Smooth muscle cell (in vitro differentiated cells): ENCODE measurements at regions not wholly inside any gene's neighbourhood (a gene's known extent, or its start where the extent isn't known, plus 50 kb on each side); places are given as distances from the start of the nearest gene placed in this dataset. TPM values are rescaled to one million over a fixed set of nuclear protein-coding genes. Genes with fewer than 3 reads are reported as not detected.
"Not testable (repeated sequence)": the region's sequence is repeated elsewhere in the genome, so short reads cannot be mapped to it uniquely, and the experiment has no call there.

Source experiments
- DNase-seq: peaks from one replicate; lab custom pipeline; 2025; ENCODE audit not compliant: unreplicated experiment; lab: John Stamatoyannopoulos, UW
- H2AFZ ChIP-seq: fragments of 200-600 bp; sonication (generic); 2 replicates; pipeline ENCODE4 v1.6.0; 2016; ENCODE audit warnings: antibody characterized with exemption, low read depth, mild to moderate bottlenecking
- H3F3A ChIP-seq: fragments of 200-600 bp; sonication (generic); 2 replicates; pipeline ENCODE4 v1.6.0; 2017; ENCODE audit warnings: antibody characterized with exemption, low read depth
- H3K27ac ChIP-seq: fragments of 200-600 bp; sonication (generic); 2 replicates; pipeline ENCODE4 v1.5.1; 2016; ENCODE audit warnings: low read depth, mild to moderate bottlenecking
- H3K27me3 ChIP-seq: fragments of 200-600 bp; sonication (generic); 2 replicates; pipeline ENCODE4 v1.6.1; 2016; ENCODE audit warnings: low read depth, mild to moderate bottlenecking
- H3K36me3 ChIP-seq: fragments of 200-600 bp; sonication (generic); 2 replicates; pipeline ENCODE4 v1.5.1; 2016; ENCODE audit warnings: low read depth
- H3K4me1 ChIP-seq: fragments of 200-600 bp; sonication (generic); 2 replicates; pipeline ENCODE4 v1.5.1; 2016; ENCODE audit warnings: low read depth
- H3K4me2 ChIP-seq: fragments of 200-600 bp; sonication (generic); 2 replicates; pipeline ENCODE4 v1.6.0; 2016; ENCODE audit warnings: mild to moderate bottlenecking
- H3K4me3 ChIP-seq: fragments of 200-600 bp; sonication (generic); 2 replicates; pipeline ENCODE4 v1.5.1; 2016; ENCODE audit warnings: mild to moderate bottlenecking
- H3K79me2 ChIP-seq: fragments of 200-600 bp; sonication (generic); 2 replicates; pipeline ENCODE4 v1.6.0; 2016; ENCODE audit warnings: low read depth, mild to moderate bottlenecking
- H3K9ac ChIP-seq: fragments of 200-600 bp; sonication (generic); 2 replicates; pipeline ENCODE4 v1.6.0; 2016; ENCODE audit warnings: low read depth
- H3K9me3 ChIP-seq: fragments of 200-600 bp; sonication (generic); replicated peaks from 2 replicates; pipeline ENCODE4 v1.5.1; 2016; ENCODE audit warnings: low read depth
- H4K20me1 ChIP-seq: fragments of 200-600 bp; sonication (generic); 2 replicates; pipeline ENCODE4 v1.6.0; 2016; ENCODE audit warnings: low read depth
- WGBS: methylation state at CpG from one replicate; pipeline ENCODE4 v1.1.7; 2016; ENCODE audit warnings: low lambda C conversion rate; 5-methylcytosine and 5-hydroxymethylcytosine counted together
- small RNA-seq: library from RNA; depleted of rRNA; stranded (forward); fragments of <200 nt; gene quantifications from one replicate; pipeline ENCODE3, GENCODE V24; 2014
- TF ChIP-seq, protein P1 (sequence below): fragments of 200-600 bp; sonication (generic); IDR thresholded peaks from 2 replicates; pipeline ENCODE4 v1.5.1; 2017; ENCODE audit warnings: borderline replicate concordance, mild to moderate bottlenecking, antibody characterized with exemption; ENCODE audit not compliant: insufficient read depth, poor library complexity, severe bottlenecking

GRCh38 chr3:66934725-66935124 is 63.4 kb upstream of the KBTBD8 start:
- no peak overlapping the region for H3K9ac ChIP-seq
- H3K9me3 ChIP-seq = no peaks in the 10 kb centered on the region
- H4K20me1 ChIP-seq = no peaks in the 10 kb centered on the region

DNA sequence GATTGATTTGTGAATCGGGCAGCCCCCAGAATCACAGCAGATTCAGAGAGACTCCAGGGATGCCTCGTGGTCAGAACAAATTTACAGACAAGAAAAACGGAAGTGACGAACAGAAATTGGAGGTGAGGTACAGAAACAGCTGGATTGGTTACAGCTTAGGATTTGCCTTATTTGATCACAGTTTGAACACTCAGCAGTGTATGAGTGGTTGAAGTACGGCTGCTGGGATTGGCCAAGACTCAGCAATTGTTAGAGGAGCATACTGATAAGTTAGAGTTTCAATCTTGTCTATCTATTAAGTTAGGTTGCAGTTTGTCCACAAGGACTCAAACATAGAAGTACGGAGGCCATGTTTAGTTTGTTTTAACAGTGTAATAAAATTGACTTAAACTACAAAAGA is 61.1 kb upstream of the KBTBD8 start:
- not testable (repeated sequence) for H3K27ac ChIP-seq, H3F3A ChIP-seq, DNase-seq, H3K36me3 ChIP-seq, H3K4me2 ChIP-seq, H4K20me1 ChIP-seq, H3K79me2 ChIP-seq, H3K4me3 ChIP-seq, H3K9ac ChIP-seq, H3K9me3 ChIP-seq, H2AFZ ChIP-seq, H3K27me3 ChIP-seq
- peaks cover 19% of the 10 kb centered on the region for H3K4me1 ChIP-seq
- 86% methylated on average over 6 of the region's 6 CpGs for WGBS

More at GRCh38 chr3:66934725-66935124, 63.4 kb upstream of the KBTBD8 start:
- Histone ChIP-seq H3K4me1 (peaks cover 29% of the 10 kb centered on the region), H3K4me2 (no peak overlapping the region), H3K79me2 (no peaks in the 10 kb centered on the region), H3K36me3 (no peaks in the 10 kb centered on the region), H3K27ac (no peak overlapping the region), H3K4me3 (no peak overlapping the region), H3K27me3 (no peaks in the 10 kb centered on the region), H3F3A (no peaks in the 10 kb centered on the region), H2AFZ (no peak overlapping the region)
- no peak for DNase-seq
- WGBS = 82% methylated on average over 3 of the region's 3 CpGs
- TF ChIP-seq, protein P1, sequence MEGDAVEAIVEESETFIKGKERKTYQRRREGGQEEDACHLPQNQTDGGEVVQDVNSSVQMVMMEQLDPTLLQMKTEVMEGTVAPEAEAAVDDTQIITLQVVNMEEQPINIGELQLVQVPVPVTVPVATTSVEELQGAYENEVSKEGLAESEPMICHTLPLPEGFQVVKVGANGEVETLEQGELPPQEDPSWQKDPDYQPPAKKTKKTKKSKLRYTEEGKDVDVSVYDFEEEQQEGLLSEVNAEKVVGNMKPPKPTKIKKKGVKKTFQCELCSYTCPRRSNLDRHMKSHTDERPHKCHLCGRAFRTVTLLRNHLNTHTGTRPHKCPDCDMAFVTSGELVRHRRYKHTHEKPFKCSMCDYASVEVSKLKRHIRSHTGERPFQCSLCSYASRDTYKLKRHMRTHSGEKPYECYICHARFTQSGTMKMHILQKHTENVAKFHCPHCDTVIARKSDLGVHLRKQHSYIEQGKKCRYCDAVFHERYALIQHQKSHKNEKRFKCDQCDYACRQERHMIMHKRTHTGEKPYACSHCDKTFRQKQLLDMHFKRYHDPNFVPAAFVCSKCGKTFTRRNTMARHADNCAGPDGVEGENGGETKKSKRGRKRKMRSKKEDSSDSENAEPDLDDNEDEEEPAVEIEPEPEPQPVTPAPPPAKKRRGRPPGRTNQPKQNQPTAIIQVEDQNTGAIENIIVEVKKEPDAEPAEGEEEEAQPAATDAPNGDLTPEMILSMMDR = no peak

DNA sequence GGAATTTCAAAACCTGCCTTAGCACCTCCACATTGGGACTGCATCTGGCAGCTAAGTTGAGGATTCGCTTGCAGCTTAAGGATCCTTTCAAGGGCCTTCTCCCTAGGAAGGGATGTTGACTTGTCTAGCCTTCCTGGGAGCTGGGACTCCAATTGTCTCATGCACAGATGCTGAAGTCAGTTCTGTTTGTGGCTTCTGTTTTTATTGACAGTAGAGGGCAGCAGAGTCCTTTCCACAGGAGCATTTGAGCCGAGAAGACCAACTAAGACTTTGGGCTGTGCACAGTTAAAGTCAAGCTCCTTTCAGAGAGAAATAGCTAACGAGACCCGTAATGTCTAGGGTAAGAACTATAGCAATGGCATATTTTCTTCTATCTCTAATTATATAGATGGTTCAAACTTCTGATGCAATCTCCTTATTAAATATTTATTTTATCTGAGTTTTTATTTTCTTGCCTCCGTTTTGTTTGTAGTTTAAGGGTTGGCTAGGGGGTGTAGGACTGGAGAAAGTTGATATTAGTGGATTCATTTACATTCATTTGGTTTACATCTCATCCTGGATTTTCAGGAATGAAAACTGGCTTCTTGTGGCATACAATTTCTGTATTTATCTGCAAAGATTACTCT is 59.7 kb upstream of the KBTBD8 start:
- no peak overlapping the region for H3K4me2 ChIP-seq
- no peaks in the 10 kb centered on the region for H3K9me3 ChIP-seq
- no peaks in the 10 kb centered on the region for H3K79me2 ChIP-seq
- H3K27me3 ChIP-seq = no peaks in the 10 kb centered on the region
- 23% methylated on average over 5 of the region's 5 CpGs for WGBS
- no peak for DNase-seq
- H3K9ac ChIP-seq = no peak overlapping the region
- H4K20me1 ChIP-seq = no peaks in the 10 kb centered on the region
- no peak overlapping the region for H3K27ac ChIP-seq
- TF ChIP-seq, protein P1 = peak; percentile 70
- H3K36me3 ChIP-seq = no peaks in the 10 kb centered on the region
- H3K4me1 ChIP-seq = peaks cover 7% of the 10 kb centered on the region
- H2AFZ ChIP-seq = no peak overlapping the region
- H3K4me3 ChIP-seq = no peak overlapping the region
- H3F3A ChIP-seq = no peaks in the 10 kb centered on the region

GRCh38 chr3:66948041-66948440 is 50.1 kb upstream of the KBTBD8 start:
- H3K4me1 ChIP-seq = no peaks in the 10 kb centered on the region
- no peaks in the 10 kb centered on the region for H3K36me3 ChIP-seq
- no peaks in the 10 kb centered on the region for H3K79me2 ChIP-seq
- no peak overlapping the region for H3K4me3 ChIP-seq
- H3F3A ChIP-seq = no peaks in the 10 kb centered on the region
- H2AFZ ChIP-seq = no peak overlapping the region
- no peak overlapping the region for H3K4me2 ChIP-seq
- no peak overlapping the region for H3K9ac ChIP-seq
- no peak for DNase-seq
- no peak overlapping the region for H3K27ac ChIP-seq
- no peaks in the 10 kb centered on the region for H4K20me1 ChIP-seq
- WGBS = 100% methylated on average over 2 of the region's 2 CpGs
- H3K27me3 ChIP-seq = no peaks in the 10 kb centered on the region
- TF ChIP-seq, protein P1 = no peak
- no peaks in the 10 kb centered on the region for H3K9me3 ChIP-seq

Small RNA genes lying in the stretch of these regions (small RNA-seq; reads per million reads assigned to genes)
- not detected for gene RPL21P41
